ENCODE measurements at regions not wholly inside any gene's neighbourhood (a gene's known extent, or its start where the extent isn't known, plus 50 kb on each side); places are given as distances from the start of the nearest gene placed in this dataset.

- WGBS, 2 experiments (ENCODE audit: extremely low coverage in 2 of 2, insufficient read length in 1 of 2) = 100% methylated on average over 1 of the region's 4 CpGs; no CpG with 5 or more reads in 1 of the 2 experiments
- H2BK15ac ChIP-seq (ENCODE audit: low read depth, low read length) = no peak overlapping the region
- no peak overlapping the region for H3K14ac ChIP-seq (replicated peaks; ENCODE audit: low read depth, low read length)
- H2AK5ac ChIP-seq (ENCODE audit: low read depth, low read length) = no peak overlapping the region; the same call in 1 of the 2 replicates
- H3K9ac ChIP-seq (ENCODE audit: low read depth, low read length) = no peak overlapping the region
- no peak overlapping the region for H4K5ac ChIP-seq (ENCODE audit: low read depth, low read length)
- H4K20me1 ChIP-seq (ENCODE audit: insufficient read depth, low read length) = no peaks in the 10 kb centered on the region
- ATAC-seq (ENCODE audit: low read depth) (no peak), DNase-seq (no peak)
- no peak overlapping the region for H3K18ac ChIP-seq (ENCODE audit: low read depth, low read length)
- H2BK20ac ChIP-seq (ENCODE audit: low read depth, low read length) = no peak overlapping the region
- no peak overlapping the region for H2BK120ac ChIP-seq (ENCODE audit: low read depth, low read length)
- H4K8ac ChIP-seq (ENCODE audit: low read depth in 2 of 2, low read length in 2 of 2) = no peak overlapping the region
- no peak overlapping the region for H2AFZ ChIP-seq (replicated peaks; ENCODE audit: low read length, poor library complexity)
- no peak overlapping the region for H3K56ac ChIP-seq (ENCODE audit: extremely low read depth, insufficient read depth, low read length)
- no peak overlapping the region for H3K4me2 ChIP-seq (ENCODE audit: low read depth, low read length)
- in situ Hi-C loops (cut with MboI; ENCODE audit: low sequenced_read_pairs) (no loop called here), intact Hi-C loops (cut with micrococcal nuclease) (no loop called here), dilution Hi-C loops (cut with HindIII; ENCODE audit: low sequenced_read_pairs, unreplicated experiment) (no loop called here)
- no peak overlapping the region for H3K4me3 ChIP-seq (ENCODE audit: insufficient read depth, low read depth, low read length)
- peaks cover 5% of the 10 kb centered on the region for H3K9me3 ChIP-seq (ENCODE audit: control insufficient read depth, insufficient read depth, low read length)
- no peaks in the 10 kb centered on the region for H3K79me1 ChIP-seq (ENCODE audit: low read depth in 1 of 2, low read length in 2 of 2)
- H3K9me1 ChIP-seq (ENCODE audit: insufficient read depth, low read length) = peaks cover 4% of the 10 kb centered on the region; the same call in 1 of the 2 replicates
- ChIA-PET CTCF (no interaction called here), POLR2A (ENCODE audit: unreplicated experiment) (no interaction called here)
- H3K4ac ChIP-seq (ENCODE audit: low read depth, low read length) = no peak overlapping the region
- no peak overlapping the region for H2BK5ac ChIP-seq (ENCODE audit: low read depth, low read length, poor library complexity, severe bottlenecking)
- H2AK9ac ChIP-seq (replicated peaks; ENCODE audit: low read depth, low read length, poor library complexity) = no peak overlapping the region
- no peaks in the 10 kb centered on the region for H3K36me3 ChIP-seq (ENCODE audit: control insufficient read depth, insufficient read depth, low read length)
- H3K23ac ChIP-seq (ENCODE audit: low read depth, low read length) = no peak overlapping the region
- H3K27me3 ChIP-seq (ENCODE audit: control insufficient read depth, insufficient read depth, low read length) = peaks cover 16% of the 10 kb centered on the region
- H3K27ac ChIP-seq (ENCODE audit: insufficient read depth, low read length) = no peak overlapping the region
- H3K4me1 ChIP-seq (ENCODE audit: control insufficient read depth, insufficient read depth, low read length) = peaks cover 5% of the 10 kb centered on the region
- H4K91ac ChIP-seq (ENCODE audit: insufficient read depth, low read depth, low read length) = no peak overlapping the region
- BruUV-seq (replicated peaks) = no TSS peak
- no peak for TF ChIP-seq USF2 (IDR thresholded peaks at IDR 0.05; ENCODE audit: low read depth, low read length)
Measured at GRCh38 chr22:44573451-44573850, 75.4 kb upstream of the RTL6 start.
